ENCODE measurements at regions not wholly inside any gene's neighbourhood (a gene's known extent, or its start where the extent isn't known, plus 50 kb on each side); places are given as distances from the start of the nearest gene placed in this dataset.
"Not testable (repeated sequence)": the region's sequence is repeated elsewhere in the genome, so short reads cannot be mapped to it uniquely, and the experiment has no call there.

DNA sequence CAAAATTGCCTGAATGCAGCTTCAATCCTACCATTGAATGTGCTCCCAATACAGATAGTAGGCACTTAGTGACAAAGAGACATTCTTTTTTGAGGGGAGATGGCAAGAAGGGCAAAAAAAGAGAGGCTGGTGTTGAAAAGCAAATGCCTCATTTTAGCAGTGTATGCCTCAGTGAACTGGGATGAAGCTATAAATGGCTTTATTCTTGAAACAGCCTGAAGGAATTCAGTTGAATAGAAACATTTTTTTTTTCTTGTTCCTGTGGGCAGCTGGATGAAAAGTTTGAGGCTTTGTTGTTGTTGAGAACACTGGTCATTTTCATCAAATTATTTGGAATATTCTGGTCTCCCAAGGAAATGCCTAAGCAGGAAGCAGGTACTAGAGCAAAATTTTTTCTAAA is 228.9 kb downstream of the RNF144A start:
- no peak for DNase-seq

DNA sequence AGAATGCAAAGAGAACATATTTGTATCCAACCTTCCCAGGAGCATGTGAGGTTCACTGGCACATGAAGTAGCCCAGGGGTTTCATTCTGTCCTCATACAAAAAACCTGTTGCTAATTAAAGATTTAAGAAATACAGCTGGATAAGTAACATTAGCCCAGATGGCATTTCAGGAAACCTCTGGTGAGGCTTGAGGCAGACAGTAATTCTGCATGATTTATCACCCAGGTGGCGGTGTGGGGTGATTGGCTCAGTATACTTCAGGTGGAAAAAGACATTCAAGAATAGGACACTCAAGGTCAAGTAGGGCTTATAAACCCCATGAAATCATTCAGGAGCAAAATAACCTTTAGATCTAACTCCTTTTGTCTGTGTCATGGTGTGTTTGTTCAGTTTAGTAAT is 237.4 kb downstream of the RNF144A start:
- DNase-seq = no peak

DNA sequence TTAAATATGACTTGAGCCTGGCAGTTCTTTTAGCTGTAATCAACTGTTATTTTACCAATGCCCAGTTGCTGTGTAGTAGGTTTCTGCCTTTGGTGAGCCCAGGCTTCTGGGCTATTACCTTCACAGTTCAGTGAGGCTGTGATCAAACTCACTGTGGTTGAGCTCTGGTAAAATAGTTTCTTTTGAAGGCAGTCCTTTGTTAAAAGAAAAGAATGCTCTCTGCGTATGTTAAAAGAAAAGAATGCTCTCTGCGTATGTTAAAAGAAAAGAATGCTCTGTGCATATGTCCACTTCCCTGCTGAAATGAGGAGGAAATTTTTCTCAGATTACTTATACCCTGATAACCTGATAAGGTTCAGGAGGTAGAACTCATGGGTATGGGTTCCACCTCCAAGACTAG is 244.3 kb downstream of the RNF144A start:
- DNase-seq = no peak

DNA sequence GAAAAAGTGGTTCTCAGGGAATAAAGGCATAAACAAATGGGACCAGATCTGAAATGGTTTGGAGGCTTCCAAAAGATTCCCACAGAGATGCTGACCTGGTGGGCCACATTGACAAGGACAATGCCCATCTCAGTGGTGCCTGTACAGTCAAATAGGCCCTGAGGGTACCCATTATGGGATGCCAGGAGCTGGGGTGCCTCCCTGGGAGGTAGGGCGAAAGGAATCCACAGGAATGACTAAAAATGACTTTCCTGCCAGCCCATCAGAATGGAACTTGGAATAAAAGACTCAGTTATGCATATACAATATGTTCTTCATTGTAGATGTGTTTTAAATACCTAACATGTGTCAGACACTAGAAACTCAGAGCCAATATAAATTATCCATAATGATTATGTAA is 248.5 kb downstream of the RNF144A start:
- DNase-seq = no peak

DNA sequence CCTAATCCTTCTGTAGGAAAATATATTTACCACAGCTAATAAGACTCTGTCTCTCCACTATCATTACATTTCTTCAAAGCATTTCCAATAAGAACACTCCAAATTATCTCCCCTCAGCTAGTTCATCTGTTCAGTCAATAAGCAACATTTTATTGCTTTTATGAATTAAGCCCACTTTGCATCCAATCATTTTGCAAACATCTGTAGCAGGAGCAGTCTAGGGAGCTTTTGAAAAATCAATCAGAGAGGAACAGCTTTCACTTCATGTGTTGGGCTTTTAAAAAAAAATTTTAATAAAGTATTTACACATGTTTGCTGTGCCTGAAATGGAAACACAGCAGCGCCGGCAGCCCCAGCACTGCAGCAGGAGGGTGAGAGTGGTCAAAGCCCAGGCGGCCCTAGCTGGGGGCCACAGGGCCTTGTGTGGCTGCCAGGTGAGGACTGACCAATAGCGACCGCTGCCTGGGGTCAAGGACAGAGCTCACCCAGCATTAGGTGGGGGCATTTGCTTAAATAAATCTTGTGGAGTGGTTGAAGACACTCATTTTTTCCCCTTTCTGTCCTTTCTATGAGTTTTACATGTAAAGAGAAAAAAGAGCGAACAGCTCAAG is 250.7 kb downstream of the RNF144A start:
- DNase-seq = no peak

DNA sequence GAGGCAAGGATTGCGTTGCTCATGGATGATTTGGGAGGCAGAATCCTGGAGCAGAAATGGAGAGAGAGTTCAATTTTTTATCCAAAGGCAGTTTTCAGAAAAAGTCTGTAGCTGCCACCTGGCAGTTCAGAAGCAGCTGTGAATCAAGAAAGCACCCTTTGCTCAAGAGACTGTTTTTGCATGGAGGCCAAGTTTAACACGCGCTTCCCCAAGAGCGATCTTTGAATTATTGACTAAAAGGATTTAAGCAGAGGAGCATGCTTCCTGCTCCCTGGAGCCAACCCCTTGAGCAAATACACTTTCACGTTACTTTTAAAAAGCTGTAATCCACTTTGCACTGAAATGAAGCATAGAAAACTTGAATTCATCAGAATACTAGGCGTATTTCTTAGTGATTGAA is 252.4 kb downstream of the RNF144A start:
- no peak for DNase-seq

DNA sequence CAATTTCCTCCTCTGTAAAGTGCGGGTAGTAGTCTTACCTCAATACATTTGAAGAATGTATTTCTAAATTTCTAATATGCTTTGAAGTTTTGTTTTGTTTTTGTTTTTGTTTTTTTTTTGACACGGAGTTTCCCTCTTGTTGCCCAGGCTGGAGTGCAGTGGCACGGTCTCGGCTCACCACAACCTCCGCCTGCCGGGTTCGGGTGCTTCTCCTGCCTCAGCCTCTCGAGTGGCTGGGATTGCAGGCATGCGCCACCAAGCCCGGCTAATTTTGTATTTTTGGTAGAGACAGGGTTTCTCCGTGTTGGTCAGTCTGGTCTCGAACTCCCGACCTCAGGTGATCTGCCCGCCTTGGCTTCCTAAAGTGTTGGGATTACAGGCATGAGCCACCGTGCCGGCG is 261.8 kb downstream of the RNF144A start:
- DNase-seq = not testable (repeated sequence)

DNA sequence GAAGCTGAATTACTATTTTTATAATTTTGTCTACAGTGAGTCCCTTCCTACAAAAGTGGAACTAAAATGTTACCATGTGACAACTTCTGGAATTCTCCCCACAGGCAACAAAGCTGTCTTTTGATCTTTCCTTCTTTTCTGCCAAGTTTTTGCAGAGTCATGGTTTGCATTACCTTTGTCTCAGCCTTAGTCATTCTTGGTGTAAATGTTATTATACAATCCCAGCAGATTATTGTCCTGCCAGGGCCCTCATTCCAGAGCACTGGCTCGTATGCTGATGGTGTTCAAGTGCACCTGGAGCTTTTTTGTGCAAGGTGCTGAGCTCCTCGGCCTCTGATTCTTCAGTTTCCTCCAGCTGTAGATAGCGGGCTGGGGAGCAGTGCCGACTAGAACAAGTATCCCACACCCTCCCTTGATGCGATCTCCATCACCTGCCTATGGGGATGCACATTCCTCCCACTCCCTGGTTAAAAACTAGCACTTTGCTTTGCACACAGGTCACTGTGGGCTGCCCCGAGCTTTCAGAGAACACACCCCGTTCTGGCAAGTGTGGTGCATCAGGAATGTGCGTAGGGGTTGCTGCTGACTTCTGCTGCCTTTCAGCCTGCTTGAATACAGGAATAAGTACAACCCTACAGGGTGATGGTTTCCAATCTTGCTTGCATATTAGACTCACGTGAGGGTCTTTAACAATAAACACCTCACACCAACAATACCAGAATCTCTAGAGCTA is 263.6 kb downstream of the RNF144A start:
- DNase-seq = no peak

DNA sequence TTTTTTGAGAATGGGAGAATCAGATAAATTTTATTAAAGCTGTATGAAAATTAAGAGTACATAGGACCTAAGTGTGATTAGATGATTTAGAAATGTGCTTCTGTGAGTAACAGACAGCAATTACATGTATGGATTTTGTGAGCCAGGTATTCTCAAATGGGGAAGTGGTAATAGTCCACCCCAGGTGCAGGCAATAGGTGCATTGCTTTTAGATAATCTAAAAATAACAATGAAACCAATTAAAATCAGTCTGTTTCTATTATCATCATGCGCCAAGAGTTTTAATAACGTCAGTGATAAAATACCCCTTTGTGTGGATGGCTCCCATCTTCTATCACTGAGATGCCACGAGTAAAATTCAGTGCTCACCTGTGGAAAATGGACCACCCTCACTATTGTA is 265.3 kb downstream of the RNF144A start:
- no peak for DNase-seq

DNA sequence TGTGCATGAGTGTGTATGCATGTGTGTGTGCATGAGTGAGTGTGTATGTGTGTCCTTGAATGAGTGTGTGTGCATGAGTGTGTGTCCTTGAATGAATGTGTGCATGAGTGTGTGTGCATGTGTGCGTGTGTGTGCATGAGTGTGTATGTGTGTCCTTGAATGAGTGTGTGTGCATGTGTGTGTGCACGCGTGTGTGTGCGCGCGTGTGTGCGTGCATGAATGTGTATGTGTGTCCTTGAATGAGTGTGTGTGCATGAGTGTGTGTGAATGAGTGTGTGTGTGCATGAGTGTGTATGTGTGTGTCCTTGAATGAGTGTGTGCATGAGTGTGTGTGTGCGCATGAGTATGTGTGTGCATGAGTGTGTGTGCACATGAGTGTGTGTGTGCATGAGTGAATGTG is 271.9 kb downstream of the RNF144A start:
- DNase-seq = no peak

DNA sequence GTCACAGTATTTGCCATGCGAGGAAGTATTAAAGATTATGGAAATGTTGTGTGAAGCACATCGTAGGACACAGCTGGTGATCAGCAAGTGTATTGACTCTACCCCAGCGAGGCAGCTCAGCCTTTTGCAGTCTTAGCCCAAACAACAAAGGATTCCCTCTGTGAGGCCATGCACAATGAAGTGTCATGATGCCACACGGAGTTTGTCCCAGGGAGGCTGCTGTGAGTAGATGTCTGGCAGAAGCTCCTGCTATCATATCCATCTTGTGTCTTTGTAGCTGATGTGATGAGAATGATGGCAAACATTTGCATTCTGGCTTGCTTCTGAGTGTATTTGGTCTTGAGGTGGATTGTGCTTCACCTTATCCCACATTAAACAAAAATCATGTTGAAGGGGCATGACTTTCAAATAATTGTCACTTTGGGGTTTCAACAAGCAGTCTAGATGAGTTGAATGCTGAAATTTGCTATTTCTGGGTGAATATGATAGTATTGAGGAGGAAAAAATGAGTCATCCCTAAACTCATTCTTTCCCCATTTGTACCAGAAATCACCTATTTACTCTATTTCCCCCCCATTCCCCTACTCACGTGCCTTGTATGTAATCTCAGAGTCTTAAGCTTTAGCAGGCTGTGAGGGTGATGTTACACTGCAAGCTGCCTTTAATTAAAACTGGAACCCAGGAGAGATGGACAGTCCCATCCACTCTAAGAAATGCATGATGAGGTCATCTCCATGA is 273.5 kb downstream of the RNF144A start:
- DNase-seq = no peak

DNA sequence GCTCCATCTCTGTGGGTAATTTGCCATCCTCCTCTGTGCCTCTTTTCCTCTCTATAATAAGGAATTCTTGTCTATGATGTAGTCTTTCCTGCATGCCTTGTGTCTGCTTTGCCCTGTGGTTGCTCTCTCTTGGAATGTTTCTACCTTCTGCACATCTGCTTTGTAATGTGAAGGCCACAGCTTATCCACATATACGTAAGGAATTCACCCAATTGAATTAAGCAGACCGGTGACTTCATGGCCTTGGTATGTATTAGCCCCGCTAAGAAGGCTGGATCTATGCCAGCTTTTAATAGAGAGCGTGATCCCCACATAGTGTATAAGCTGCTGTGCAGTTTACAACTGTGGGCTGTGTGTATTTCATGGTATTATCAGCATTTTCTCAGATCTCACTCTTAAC is 274.7 kb downstream of the RNF144A start:
- DNase-seq = no peak

DNA sequence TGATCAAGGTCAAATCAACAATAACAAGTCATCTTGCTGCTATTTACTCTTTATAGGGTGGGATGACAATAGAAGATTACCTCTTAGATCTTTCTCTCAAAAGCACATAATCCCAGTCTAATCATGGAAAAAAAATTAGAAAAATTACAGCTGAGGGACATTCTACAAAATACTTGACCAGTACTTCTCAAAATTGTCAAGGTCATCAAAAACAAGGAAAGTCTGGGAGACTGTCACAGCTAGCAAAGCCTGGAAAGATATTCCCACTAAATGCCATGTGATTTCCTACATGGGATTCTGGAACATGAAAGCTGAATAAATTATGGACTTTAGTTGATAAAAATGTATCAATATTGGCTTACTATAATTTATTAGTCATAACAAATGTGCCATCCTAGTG is 276.2 kb downstream of the RNF144A start:
- no peak for DNase-seq

DNA sequence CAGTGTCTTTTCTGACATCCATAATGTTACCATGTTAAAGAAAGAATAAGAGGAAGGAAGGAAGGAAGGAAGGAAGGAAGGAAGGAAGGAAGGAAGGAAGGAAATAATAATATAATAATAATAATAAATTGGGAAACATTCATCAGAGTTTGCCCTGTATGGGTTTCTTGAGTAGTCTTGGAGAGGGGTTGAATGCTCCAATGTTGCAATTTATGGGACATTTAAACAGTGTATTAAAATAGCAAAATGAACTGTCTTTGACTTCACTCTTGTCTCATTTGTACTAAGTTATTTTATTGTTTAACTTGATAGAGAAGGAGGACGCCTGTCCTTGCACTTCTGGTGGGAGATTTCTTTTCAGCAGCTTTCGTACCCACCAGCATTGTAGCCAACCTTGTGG is 277.7 kb downstream of the RNF144A start:
- DNase-seq = no peak

DNA sequence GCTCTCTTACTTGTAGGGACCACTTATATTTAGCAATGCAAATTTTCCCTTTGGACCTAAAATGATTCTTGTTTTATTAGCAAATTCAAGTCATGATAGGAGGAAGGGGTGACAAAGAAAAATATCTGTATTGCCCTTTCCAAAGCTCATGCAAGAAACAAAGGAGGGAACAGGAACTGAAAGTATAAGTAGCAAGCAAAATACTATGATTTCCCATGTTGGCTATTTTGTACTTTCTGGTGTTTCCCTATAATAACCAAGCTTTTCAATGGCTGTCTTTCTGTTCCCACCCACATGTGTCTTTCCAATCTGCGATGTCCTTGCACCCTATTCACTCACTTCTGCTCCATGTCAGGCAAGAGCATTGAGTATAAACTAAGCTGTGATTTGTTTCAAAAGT is 279.7 kb downstream of the RNF144A start:
- DNase-seq = no peak

DNA sequence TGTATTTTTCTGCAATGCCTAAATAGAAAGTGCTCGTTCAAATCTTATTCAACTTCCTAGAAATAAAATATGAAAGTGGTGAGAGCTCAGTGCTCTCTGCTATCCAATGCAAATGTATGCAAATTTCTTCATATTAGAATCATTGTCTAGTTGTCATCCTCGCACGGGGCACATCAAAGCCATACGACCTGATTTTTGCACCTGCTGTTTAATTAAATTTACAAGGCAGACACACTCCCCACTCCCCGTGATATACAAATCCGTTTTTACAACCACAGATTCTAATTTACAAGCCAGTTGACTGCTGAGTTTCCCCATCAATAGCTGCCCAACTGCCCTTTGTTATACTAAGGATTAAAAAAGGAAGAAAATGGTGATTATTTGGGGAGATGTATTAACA is 284.6 kb downstream of the RNF144A start:
- DNase-seq = no peak

DNA sequence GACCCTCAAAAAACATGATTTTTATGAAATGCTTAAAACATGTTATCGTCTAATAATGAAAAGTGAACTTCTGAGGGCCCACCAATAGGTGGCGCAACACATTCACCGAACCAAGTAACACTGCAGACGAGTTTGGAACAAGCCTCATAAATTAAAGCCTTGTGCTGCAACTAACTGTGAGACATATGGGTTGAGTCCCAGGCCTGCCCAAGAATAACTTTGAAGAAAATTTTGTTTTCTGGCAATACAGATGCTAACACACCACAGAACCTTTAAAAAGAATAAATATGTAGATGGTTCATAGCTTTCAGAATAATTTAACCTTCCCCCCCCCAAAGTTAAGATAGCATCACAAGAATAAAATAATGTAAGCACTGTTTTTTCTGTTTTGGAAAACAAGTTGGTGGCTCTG is 285.9 kb downstream of the RNF144A start:
- peak; percentile 48 to 57 for DNase-seq

DNA sequence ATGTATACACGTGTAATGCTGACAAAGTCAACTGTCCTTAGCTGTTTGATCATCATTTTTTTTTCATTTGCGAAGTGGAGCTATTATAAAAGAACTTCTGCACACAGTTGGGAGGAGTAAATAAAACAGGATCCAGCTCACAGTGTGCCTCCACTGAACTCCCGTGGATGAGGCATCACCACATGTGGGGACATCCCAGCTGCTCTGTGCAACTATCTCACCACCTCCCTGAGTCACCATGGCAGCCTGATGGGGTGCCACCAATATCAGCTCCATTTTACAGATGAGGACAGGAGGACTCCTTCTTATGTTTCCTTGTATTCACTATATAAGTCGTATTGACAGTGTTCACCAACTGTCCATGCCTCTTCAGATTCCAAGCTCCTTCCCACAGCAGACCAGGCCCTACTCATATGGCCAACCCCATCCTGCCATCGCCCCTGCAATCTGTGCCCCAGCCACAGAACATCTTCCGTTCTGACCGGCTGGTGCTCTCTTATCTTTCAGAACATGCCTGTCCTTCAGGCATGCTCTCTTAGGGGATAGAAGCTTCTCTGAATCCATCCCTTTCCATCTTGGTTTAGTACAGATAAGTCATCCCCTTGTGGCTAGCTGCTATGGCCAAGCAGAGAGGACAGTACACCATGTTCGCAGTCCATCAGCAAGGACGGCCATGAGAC is 288.1 kb downstream of the RNF144A start:
- no peak for DNase-seq

DNA sequence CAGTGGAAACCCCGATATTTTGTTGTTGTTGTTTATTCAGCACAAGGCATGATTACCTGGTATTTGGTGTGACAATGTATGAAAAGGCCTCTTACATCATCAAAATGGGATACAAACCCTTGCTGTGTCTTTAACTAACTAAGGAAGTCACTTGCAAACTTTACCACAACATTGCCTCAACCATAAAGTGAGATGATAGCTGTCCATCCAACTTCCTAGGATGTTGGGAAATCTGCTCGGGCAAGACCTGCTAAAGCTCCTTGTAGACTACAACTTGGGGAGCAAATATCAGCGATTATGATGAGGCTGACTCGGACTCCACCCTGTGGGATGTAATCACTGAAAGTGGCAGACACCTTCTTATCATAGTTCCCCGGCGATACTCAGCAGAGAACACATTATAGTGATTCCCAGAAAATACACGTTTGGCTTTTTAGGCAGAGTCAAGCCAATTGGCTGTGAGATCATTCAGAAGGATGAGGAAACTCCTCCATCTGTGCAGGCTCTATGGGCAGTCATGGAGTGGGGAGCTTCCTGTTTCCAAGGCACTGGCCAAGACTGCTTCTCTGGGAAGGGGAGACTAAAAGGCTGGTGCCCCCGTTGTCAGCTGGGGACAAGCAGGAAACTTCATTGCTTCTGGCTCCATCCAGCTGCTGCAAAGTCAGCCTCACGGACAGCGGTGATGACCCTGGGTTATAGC is 289.0 kb downstream of the RNF144A start:
- DNase-seq = peak in 1 of 2 experiments; percentile 0

DNA sequence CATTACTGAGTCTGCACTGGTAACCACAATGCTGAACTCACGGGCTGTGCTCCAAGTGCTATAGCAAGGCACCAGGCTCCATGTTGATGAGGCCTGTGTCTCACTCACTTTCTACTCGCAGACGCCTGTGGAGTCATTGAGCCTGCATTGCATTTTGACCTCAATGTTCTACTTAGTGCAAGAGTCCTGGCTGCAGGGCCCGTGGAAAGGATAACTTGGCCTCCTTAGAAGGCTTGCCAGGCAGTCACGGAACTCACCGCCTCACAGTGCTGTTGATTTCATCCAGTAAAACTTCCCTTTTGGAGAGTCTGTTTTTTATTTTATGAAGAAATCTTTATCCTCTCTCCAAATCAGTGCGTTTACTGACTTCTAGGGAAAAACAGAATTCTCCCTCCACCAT is 290.4 kb downstream of the RNF144A start:
- no peak for DNase-seq

DNA sequence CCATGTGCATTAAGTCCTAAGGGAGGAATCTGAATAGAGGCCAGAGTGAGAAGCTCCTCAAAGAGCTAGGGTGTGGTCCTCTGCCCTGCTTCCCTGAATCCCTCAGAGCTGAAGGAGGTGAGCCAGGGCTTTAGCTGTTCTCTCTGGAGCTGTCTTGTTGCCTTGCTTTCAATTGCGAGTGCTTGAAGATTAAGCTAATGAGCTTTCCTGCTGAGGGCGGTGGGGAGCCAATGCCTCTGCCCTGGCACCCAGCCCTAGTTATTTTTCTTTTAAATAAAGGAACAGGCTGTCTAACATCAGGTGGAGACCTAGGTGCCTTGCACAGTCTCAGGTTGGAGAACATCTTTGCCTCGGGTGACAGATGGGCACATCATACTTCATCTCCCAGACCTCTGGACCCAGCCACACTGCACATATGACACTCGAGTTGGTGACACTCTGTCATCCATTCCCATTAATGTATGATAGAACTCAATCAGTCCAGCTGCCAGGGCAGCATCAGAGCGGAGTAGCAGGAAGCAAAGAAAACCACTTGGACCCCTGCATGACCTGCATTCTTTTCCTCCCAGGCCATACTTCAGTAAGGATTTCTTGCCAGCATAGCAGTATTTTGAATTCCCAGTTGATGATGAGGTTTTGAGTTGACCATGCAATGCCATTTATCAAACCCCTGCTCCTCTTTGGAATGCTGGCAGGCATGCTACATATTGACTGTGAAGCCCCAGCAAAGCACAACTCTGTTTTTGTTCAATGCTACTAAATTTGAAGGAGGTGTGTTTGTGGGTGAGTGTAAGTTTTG is 292.7 kb downstream of the RNF144A start:
- no peak for DNase-seq

DNA sequence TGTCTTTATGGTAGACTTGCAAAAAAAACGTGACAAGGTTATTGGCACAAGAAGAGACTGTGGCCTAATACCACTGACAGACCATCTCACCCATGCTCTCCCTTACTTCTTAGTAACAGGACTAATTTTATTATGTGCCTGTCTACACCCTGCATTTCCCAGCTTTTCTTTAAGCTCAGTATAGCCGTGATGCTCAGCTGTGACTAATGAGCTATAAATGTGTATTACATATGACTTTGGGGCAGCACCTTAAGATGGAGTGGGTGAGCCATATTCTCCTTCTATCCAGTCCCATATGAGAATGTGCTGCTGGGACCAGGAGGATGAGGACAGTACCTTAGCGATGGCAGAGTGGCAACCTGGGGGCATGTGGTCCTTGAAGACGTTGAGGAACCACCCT is 293.5 kb downstream of the RNF144A start:
- no peak for DNase-seq
